K562 (cell line): ENCODE measurements at regions not wholly inside any gene's neighbourhood (a gene's known extent, or its start where the extent isn't known, plus 50 kb on each side); places are given as distances from the start of the nearest gene placed in this dataset.

Experiments
- ATAC-seq: fragments of 200-7000 bp; cut with Tn5 transposase; 3 replicates; pipeline ENCODE4 v1.9.1; 2020; ENCODE audit warnings: moderate library complexity
- BruUV-seq: library from RNA; stranded (reverse); fragments of 400-500 nt; replicated peaks from 2 replicates; lab custom pipeline; 2021; lab: Mats Ljungman, UMichigan
- CTCF ChIA-PET: fragments of 300-600 bp; formaldehyde crosslinking; extraction: SDS; loops from one replicate; lab custom pipeline; 2021; ENCODE audit warnings: low intra/inter-chr PET ratio; lab: Yijun Ruan, JAX
- POLR2A ChIA-PET: fragments of 300-600, 350-650 bp; sonication (Branson Sonifier 250); formaldehyde crosslinking; extraction: SDS; loops from one replicate; lab custom pipeline; 2021; ENCODE audit warnings: antibody characterized with exemption, inconsistent platforms; lab: Yijun Ruan, JAX
- DNase-seq, 4 experiments: peaks; one replicate each; pipeline versions ENCODE4 v3.0.0 to v3.0.0-alpha.2; 2011 to 2018; ENCODE audit warnings: low spot score in 3 of 4, mixed read lengths in 3 of 4; ENCODE audit errors: extremely low read depth in 1 of 4
- FAIRE-seq: peaks from 2 replicates; lab custom pipeline; 2011; peaks lifted over from hg19 to GRCh38; lab: Jason Lieb, UNC
- H2AFZ ChIP-seq: 2 replicates; pipeline ENCODE4 v1.6.0; 2011; ENCODE audit warnings: low read depth, low read length, control low read depth, inconsistent platforms
- H3K27ac ChIP-seq: fragments of 200-600 bp; 3 replicates; pipeline ENCODE4 v1.8.0; 2011; ENCODE audit warnings: low read depth, mild to moderate bottlenecking, control low read depth, inconsistent platforms, low read length, moderate library complexity, mixed read lengths; ENCODE audit errors: extremely low read depth
- H3K27me3 ChIP-seq, 2 experiments: fragments of 300-600 bp in 1 of 2; 2 replicates in 1 of 2; 3 replicates in 1 of 2; pipeline versions ENCODE4 v1.6.0 to v1.8.0; 2011; ENCODE audit warnings: inconsistent platforms in 2 of 2, low read length in 2 of 2, mild to moderate bottlenecking in 1 of 2, mixed read lengths in 1 of 2, moderate library complexity in 1 of 2; ENCODE audit not compliant: control insufficient read depth in 2 of 2, insufficient read depth in 2 of 2
- H3K36me3 ChIP-seq: fragments of 300-600 bp; 3 replicates; pipeline ENCODE4 v1.8.0; 2011; ENCODE audit warnings: mild to moderate bottlenecking, low read length, inconsistent platforms; ENCODE audit not compliant: control insufficient read depth, insufficient read depth
- H3K4me1 ChIP-seq, 2 experiments: fragments of 200-600 bp in 1 of 2; replicated peaks in 1 of 2; 2 replicates in 1 of 2; 3 replicates in 1 of 2; pipeline versions ENCODE4 v1.5.1 to v1.8.0; 2011; ENCODE audit warnings: inconsistent platforms in 2 of 2, low read length in 2 of 2, mild to moderate bottlenecking in 1 of 2, mixed read lengths in 1 of 2, moderate library complexity in 1 of 2; ENCODE audit not compliant: control insufficient read depth in 2 of 2, insufficient read depth in 2 of 2
- H3K4me2 ChIP-seq: 2 replicates; pipeline ENCODE4 v1.6.1; 2011; ENCODE audit warnings: low read length, control low read depth, inconsistent platforms, mixed read lengths; ENCODE audit not compliant: insufficient read depth
- H3K4me3 ChIP-seq: fragments of 200-600 bp; sonication (generic), shearing (Covaris generic); 2 replicates; pipeline ENCODE4 v1.5.1; 2016; ENCODE audit warnings: control low read depth, inconsistent platforms
- H3K79me2 ChIP-seq: fragments of 200-600 bp; 3 replicates; pipeline ENCODE4 v1.8.0; 2011; ENCODE audit warnings: low read length, inconsistent platforms; ENCODE audit not compliant: control insufficient read depth, insufficient read depth
- H3K9ac ChIP-seq, 2 experiments: 2 replicates each; pipeline versions ENCODE4 v1.6.0 to v1.6.1; 2011; ENCODE audit warnings: low read depth in 2 of 2, low read length in 2 of 2, control low read depth in 1 of 2, inconsistent platforms in 1 of 2, mild to moderate bottlenecking in 1 of 2, mixed read lengths in 1 of 2; ENCODE audit not compliant: insufficient read depth in 1 of 2
- H3K9me1 ChIP-seq: one replicate; pipeline ENCODE4 v1.6.0; 2011; ENCODE audit warnings: inconsistent platforms, mild to moderate bottlenecking, low read length, moderate library complexity; ENCODE audit not compliant: control insufficient read depth, insufficient read depth
- H3K9me3 ChIP-seq: replicated peaks from 2 replicates; pipeline ENCODE4 v1.5.1; 2011; ENCODE audit warnings: low read depth, low read length, inconsistent platforms; ENCODE audit not compliant: control insufficient read depth, insufficient read depth
- H4K20me1 ChIP-seq: replicated peaks from 2 replicates; pipeline ENCODE4 v1.6.1; 2011; ENCODE audit warnings: low read length, inconsistent platforms, mixed read lengths; ENCODE audit not compliant: control insufficient read depth, insufficient read depth
- CCNT2 ChIP-seq: IDR thresholded peaks from 2 replicates; pipeline ENCODE4 v1.6.1; 2011; ENCODE audit warnings: borderline replicate concordance, low read depth, mild to moderate bottlenecking, moderate library complexity, mixed read lengths, low read length; ENCODE audit not compliant: insufficient read length; ENCODE audit errors: extremely low read depth
- HDAC8 ChIP-seq: fragments of 450-650 bp; IDR thresholded peaks from 2 replicates; pipeline ENCODE4 v1.6.1; 2016; ENCODE audit warnings: mild to moderate bottlenecking, missing genetic modification characterization, moderate library complexity, missing compliant biosample characterization
- PHTF2 ChIP-seq: fragments of 250-450 bp; sonication (Bioruptor Pico); IDR thresholded peaks from 2 replicates; pipeline ENCODE4 v1.5.0; 2021; ENCODE audit warnings: mild to moderate bottlenecking
- RAD51 ChIP-seq: fragments of 450-650 bp; IDR thresholded peaks from 2 replicates; pipeline ENCODE4 v1.7.1; 2016; ENCODE audit warnings: low read depth, mild to moderate bottlenecking, borderline replicate concordance
- RB1 ChIP-seq: fragments of 450-650 bp; IDR thresholded peaks from 2 replicates; pipeline ENCODE4 v1.6.1; 2017; ENCODE audit warnings: low read depth, mild to moderate bottlenecking
- RNF2 ChIP-seq: sonication (generic); IDR thresholded peaks from 2 replicates; pipeline ENCODE4 v1.6.1; 2016
- SMAD3 ChIP-seq: fragments of 450-650 bp; formaldehyde crosslinking; conservative IDR thresholded peaks from 2 replicates; pipeline ENCODE4 v1.4.0; 2020; ENCODE audit warnings: mild to moderate bottlenecking
- TFE3 ChIP-seq: fragments of 450-650 bp; formaldehyde crosslinking; IDR thresholded peaks from 2 replicates; pipeline ENCODE4 v1.4.0; 2020; ENCODE audit warnings: mild to moderate bottlenecking, mixed read lengths
- ZBTB1 ChIP-seq: sonication (generic); formaldehyde crosslinking; IDR thresholded peaks from 2 replicates; pipeline ENCODE4 v1.8.1; 2023; ENCODE audit warnings: missing genetic modification reagents, low read depth, mild to moderate bottlenecking, borderline replicate concordance
- ZFP1 ChIP-seq: fragments of 450-650 bp; formaldehyde crosslinking; IDR thresholded peaks from 2 replicates; pipeline ENCODE4 v1.4.0; 2020; ENCODE audit warnings: mild to moderate bottlenecking, mixed read lengths
- ZNF347 ChIP-seq: fragments of 450-650 bp; formaldehyde crosslinking; IDR thresholded peaks from 2 replicates; pipeline ENCODE4 v1.4.0; 2020; ENCODE audit warnings: low read depth, mild to moderate bottlenecking, moderate library complexity
- ZNF436 ChIP-seq: fragments of 250-450, 450-650 bp; sonication (Bioruptor Pico); formaldehyde crosslinking; IDR thresholded peaks from 2 replicates; pipeline ENCODE4 v1.7.0; 2020; ENCODE audit warnings: mild to moderate bottlenecking
- WGBS: fragments of 100-300 bp; shearing (Covaris generic); methylation state at CpG from one replicate; pipeline ENCODE4 v1.1.6; 2016; ENCODE audit warnings: low coverage, mixed read lengths; ENCODE audit not compliant: insufficient coverage; ENCODE audit errors: missing lambda C conversion rate; 5-methylcytosine and 5-hydroxymethylcytosine counted together
- in situ Hi-C: fragments of 300-500 bp; cut with MboI; formaldehyde crosslinking; loops from 4 replicates; pipeline ENCODE4 v1.15.0; 2018; ENCODE audit warnings: inconsistent platforms, mixed read lengths
- intact Hi-C: fragments of 100-400 bp; cut with micrococcal nuclease; formaldehyde crosslinking; loops from 2 replicates; pipeline ENCODE4 v1.14.2; 2022
- TF ChIP-seq, protein P1 (sequence below): fragments of 250-450 bp; sonication (Bioruptor Pico); IDR thresholded peaks from 2 replicates; pipeline ENCODE4 v1.5.0; 2020; ENCODE audit warnings: mild to moderate bottlenecking

GRCh38 chr4:159012381-159012780 lies 90.5 kb upstream of the RAPGEF2 start:
- H2AFZ ChIP-seq = no peak overlapping the region
- no peak overlapping the region for H3K9ac ChIP-seq
- no peak for FAIRE-seq
- no peaks in the 10 kb centered on the region for H3K9me3 ChIP-seq
- H4K20me1 ChIP-seq = no peaks in the 10 kb centered on the region
- intact Hi-C loops = no loop called here
- in situ Hi-C loops = no loop called here
- no TSS peak for BruUV-seq
- DNase-seq = no peak
- peaks cover 0 to 18% of the 10 kb centered on the region in 2 experiments; a peak in 3 of 5 replicates for H3K4me1 ChIP-seq
- H3K27me3 ChIP-seq = no peaks in the 10 kb centered on the region
- CTCF ChIA-PET = no interaction called here
- H3K27ac ChIP-seq = no peak overlapping the region
- H3K9me1 ChIP-seq = no peaks in the 10 kb centered on the region
- POLR2A ChIA-PET = interaction anchor here (1.0 kb wide), 1 partner anchor 9 kb away, joined by 3 read pairs; no protein-coding TSS in a partner anchor
- no peaks in the 10 kb centered on the region for H3K79me2 ChIP-seq
- H3K36me3 ChIP-seq = no peaks in the 10 kb centered on the region
- 37% methylated on average over 4 of the region's 4 CpGs for WGBS
- H3K4me2 ChIP-seq = no peak overlapping the region
- no peak for ATAC-seq
- no peak overlapping the region for H3K4me3 ChIP-seq
- TF ChIP-seq CCNT2 = no peak
- TF ChIP-seq RNF2 = no peak
- TF ChIP-seq HDAC8 (tag) = no peak
- TF ChIP-seq ZBTB1 (CRISPR knock-in tag) = no peak
- TF ChIP-seq TFE3 (CRISPR knock-in tag) = no peak
- no peak for TF ChIP-seq ZFP1 (CRISPR knock-in tag)
- no peak for TF ChIP-seq RAD51
- no peak for TF ChIP-seq ZNF347 (CRISPR knock-in tag)
- TF ChIP-seq PHTF2 (CRISPR knock-in tag) = no peak
- no peak for TF ChIP-seq SMAD3 (CRISPR knock-in tag)
- no peak for TF ChIP-seq RB1
- no peak for TF ChIP-seq ZNF436 (CRISPR knock-in tag)
- TF ChIP-seq, protein P1, sequence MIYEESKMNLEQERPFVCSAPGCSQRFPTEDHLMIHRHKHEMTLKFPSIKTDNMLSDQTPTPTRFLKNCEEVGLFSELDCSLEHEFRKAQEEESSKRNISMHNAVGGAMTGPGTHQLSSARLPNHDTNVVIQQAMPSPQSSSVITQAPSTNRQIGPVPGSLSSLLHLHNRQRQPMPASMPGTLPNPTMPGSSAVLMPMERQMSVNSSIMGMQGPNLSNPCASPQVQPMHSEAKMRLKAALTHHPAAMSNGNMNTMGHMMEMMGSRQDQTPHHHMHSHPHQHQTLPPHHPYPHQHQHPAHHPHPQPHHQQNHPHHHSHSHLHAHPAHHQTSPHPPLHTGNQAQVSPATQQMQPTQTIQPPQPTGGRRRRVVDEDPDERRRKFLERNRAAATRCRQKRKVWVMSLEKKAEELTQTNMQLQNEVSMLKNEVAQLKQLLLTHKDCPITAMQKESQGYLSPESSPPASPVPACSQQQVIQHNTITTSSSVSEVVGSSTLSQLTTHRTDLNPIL (CRISPR knock-in tag) = no peak
